ENCODE measurements at regions not wholly inside any gene's neighbourhood (a gene's known extent, or its start where the extent isn't known, plus 50 kb on each side); places are given as distances from the start of the nearest gene placed in this dataset.
"Not testable (repeated sequence)": the region's sequence is repeated elsewhere in the genome, so short reads cannot be mapped to it uniquely, and the experiment has no call there.

GRCh38 chr5:109558952-109559351, 130.8 kb upstream of the MAN2A1 start:
- DNase-seq (ENCODE audit: low spot score): no peak
- TF ChIP-seq, protein P1, sequence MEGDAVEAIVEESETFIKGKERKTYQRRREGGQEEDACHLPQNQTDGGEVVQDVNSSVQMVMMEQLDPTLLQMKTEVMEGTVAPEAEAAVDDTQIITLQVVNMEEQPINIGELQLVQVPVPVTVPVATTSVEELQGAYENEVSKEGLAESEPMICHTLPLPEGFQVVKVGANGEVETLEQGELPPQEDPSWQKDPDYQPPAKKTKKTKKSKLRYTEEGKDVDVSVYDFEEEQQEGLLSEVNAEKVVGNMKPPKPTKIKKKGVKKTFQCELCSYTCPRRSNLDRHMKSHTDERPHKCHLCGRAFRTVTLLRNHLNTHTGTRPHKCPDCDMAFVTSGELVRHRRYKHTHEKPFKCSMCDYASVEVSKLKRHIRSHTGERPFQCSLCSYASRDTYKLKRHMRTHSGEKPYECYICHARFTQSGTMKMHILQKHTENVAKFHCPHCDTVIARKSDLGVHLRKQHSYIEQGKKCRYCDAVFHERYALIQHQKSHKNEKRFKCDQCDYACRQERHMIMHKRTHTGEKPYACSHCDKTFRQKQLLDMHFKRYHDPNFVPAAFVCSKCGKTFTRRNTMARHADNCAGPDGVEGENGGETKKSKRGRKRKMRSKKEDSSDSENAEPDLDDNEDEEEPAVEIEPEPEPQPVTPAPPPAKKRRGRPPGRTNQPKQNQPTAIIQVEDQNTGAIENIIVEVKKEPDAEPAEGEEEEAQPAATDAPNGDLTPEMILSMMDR (IDR thresholded peaks at IDR 0.05; ENCODE audit: extremely low read depth, missing control alignments): no peak

DNA sequence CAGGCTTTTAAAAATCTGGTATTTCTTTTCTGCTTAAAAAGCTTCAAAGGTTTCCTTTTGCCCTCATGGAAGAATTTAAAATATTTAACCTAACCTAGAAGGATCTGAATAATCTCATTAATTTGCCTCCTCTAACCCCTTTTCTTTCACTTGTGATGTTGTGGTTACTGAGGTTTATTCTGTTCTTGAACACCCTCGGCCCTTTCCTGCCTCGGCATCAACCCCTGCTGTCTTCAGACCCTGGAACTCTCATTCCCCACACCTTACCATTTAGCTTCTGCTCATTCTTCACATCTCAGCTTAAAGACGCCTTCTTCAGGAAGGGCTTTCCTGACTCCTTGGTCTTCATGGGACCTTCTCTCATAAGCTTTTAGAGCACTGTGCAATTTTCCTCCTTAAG, 131.4 kb upstream of the MAN2A1 start:
- TF ChIP-seq, protein P1 (IDR thresholded peaks at IDR 0.05; ENCODE audit: extremely low read depth, missing control alignments): no peak
- no peak for DNase-seq (ENCODE audit: low spot score)

DNA sequence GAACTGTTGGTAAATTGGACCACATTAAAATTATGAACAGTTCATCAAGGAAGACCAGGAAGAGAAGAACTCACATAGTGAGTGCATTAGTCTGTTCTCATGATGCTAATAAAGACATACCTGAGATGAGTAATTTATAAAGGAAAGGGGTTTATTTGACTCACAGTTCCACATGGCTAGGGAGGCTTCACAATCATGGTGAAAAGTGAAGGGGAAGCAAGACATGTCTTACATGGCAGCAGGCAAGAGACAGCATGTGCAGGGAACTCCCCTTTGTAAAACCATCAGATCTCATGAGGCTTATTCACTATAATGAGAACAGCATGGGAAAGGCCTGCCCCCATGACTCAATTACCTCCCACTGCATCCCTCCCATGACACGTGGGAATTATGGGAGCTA, 135.9 kb upstream of the MAN2A1 start:
- TF ChIP-seq, protein P1 (IDR thresholded peaks at IDR 0.05; ENCODE audit: extremely low read depth, missing control alignments): no peak
- DNase-seq (ENCODE audit: low spot score): no peak

DNA sequence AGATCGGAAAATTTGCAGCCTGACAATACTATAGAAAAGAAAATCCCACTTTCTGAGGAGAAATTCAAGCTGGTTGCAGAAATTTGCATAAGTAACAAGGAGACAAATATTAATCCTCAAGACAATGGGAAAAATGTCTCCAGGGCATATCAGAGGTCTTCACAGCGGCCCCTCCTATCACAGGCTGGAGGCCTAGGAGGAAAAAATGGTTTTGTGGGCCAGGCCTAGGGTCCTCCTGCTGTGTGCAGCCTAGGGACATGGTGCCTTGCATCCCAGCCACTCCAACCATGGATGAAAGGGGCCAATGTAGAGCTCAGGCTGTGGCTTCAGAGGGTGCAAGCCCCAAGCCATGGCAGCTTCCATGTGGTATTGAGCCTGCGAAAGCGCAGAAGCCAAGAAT, 138.5 kb upstream of the MAN2A1 start:
- DNase-seq (ENCODE audit: low spot score): not testable (repeated sequence)

- TF ChIP-seq, protein P1 (IDR thresholded peaks at IDR 0.05; ENCODE audit: extremely low read depth, missing control alignments): no peak
- no peak for DNase-seq (ENCODE audit: low spot score)
These were observed 139.7 kb upstream of the MAN2A1 start for GRCh38 chr5:109550077-109550476.

DNA sequence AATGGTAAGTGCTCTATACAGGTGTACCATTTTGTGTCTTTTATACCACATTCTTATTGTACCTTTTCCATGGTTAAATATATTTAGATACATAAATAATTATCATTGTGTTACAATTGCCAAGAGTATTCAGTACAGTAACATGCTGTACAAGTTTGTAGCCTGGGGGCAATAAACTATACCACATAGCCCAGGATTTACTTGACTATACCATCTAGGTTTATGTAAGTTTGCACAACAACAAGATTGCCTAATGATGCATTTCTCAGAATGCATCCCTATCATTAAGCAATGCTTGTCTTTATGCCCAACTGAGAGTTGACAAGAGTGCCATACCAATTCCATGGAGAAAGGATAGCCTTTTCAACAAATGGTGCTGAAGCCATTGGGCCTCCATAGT, 136.7 kb upstream of the PJA2 start:
- TF ChIP-seq, protein P1 (IDR thresholded peaks at IDR 0.05; ENCODE audit: extremely low read depth, missing control alignments): no peak
- no peak for DNase-seq (ENCODE audit: low spot score)

GRCh38 chr5:109544873-109545272, 135.1 kb upstream of the PJA2 start:
- not testable (repeated sequence) for DNase-seq (ENCODE audit: low spot score)

- not testable (repeated sequence) for DNase-seq (ENCODE audit: low spot score)
These were observed 128.9 kb upstream of the PJA2 start for GRCh38 chr5:109538692-109539091.

DNA sequence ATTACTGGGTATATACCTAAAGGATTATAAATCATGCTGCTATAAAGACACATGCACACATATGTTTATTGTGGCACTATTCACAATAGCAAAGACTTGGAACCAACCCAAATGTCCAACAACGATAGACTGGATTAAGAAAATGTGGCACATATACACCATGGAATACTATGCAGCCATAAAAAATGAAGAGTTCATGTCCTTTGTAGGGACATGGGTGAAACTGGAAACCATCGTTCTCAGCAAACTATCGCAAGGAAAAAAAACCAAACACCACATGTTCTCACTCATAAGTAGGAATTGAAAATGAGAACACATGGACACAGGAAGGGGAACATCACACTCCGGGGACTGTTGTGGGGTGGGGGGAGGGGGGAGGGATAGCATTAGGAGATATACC, 125.3 kb upstream of the PJA2 start:
- not testable (repeated sequence) for DNase-seq (ENCODE audit: low spot score)

DNA sequence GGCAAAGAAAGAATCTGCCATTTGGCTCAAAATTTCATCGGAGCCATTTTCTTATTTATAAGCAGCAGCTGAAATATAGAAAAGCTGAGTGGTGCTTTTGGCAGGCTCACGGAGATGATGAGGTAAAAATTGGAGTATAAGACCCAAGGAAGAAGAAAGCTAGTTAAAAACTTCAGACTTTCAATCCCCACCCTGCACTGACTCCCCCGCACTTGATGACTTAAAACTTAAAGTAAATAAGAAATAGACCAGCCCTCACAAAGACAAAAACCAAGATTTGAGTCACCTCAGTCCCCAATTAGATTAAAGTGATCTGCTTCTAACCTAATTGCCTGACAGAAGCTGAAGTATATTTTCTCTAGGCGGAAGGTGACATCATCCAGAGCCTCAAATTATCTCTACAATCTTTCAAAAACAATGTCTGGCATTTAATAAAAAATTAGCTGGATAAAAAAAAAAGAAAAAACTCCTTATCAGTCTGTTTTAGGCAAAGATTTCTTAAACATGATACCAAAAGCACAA, 124.0 kb upstream of the PJA2 start:
- no peak for DNase-seq (ENCODE audit: low spot score)
- TF ChIP-seq, protein P1 (IDR thresholded peaks at IDR 0.05; ENCODE audit: extremely low read depth, missing control alignments): no peak
